Stimulated activated CD4-positive, alpha-beta T cell treated with anti-CD3 and anti-CD28 coated beads, Interleukin-12 subunit alpha, Interleukin-12 subunit beta, amount 100 ng/mL, for 48 hours (primary cell): ENCODE measurements at regions not wholly inside any gene's neighbourhood (a gene's known extent, or its start where the extent isn't known, plus 50 kb on each side); places are given as distances from the start of the nearest gene placed in this dataset.
A peak's percentile ranks its signal among the peaks of the same experiment; 100 is the strongest.
"Not testable (repeated sequence)": the region's sequence is repeated elsewhere in the genome, so short reads cannot be mapped to it uniquely, and the experiment has no call there.

ENCODE experiments used
- DNase-seq, 3 donors: peaks; one replicate each; pipeline ENCODE4 v3.0.0-alpha.2; 2020; ENCODE audit warnings: low read depth in 2 of 3, low spot score in 1 of 3

GRCh38 chr6:119978274-119978889 lies 628.8 kb upstream of the MAN1A1 start:
- DNase-seq = no peak

DNA sequence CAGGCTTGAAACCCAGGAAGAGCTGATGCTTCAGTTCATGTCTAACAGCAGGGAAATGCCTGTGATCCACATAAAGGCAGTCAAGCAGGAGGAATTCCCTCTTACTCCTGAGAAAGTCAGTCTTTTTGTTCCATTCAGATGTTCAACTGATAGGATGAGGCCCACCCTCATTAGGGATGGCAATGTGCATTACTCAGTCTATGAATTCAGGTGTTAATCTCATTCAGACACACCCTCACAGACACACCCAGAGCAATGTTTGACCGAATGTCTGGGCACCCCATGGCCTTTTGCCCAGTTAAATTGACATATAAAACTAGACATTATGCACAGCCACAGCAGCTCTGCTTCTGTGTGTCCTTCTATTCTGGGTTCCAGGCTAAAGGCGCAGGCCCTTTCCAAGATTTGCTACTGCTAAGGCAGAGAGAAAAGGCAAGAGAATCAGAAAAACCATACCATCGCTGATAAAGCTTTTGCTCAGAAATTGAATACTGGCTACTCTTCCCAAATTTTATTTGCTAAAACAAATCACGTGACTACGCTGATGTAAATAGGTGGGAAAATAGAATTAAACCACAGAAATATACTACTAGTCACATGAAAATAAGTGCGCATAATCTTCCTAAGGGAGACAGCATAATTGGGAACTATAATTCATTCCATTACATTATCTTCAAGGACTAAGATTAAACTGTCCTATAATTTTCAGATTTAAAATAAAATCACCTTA lies 625.0 kb upstream of the MAN1A1 start:
- no peak for DNase-seq

- peak in 2 of 3 donors; percentile 2 to 6 for DNase-seq
These were observed 616.9 kb upstream of the MAN1A1 start for GRCh38 chr6:119966484-119966883.

GRCh38 chr6:119965900-119966299 lies 616.3 kb upstream of the MAN1A1 start:
- DNase-seq = no peak

GRCh38 chr6:119965008-119965407 lies 615.4 kb upstream of the MAN1A1 start:
- DNase-seq = no peak

DNA sequence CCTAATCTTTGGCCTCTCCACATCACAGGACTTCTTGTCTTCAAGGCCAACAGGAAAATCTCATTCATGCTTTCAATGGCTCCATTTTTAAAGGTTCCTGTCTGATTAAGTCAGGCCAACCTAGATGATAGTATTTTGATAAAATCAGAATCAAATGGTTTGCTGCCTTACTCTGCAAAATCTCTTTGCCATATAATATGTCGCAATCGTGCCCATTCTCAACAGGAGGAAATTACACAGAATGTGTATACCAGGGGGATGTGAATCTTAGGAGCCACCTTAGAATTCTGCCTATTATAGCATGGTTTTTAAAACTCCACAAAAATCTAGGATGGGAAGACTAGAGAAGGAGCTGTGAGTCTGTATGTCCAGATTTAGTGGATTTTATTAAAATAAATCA lies 612.9 kb upstream of the MAN1A1 start:
- DNase-seq = no peak

DNA sequence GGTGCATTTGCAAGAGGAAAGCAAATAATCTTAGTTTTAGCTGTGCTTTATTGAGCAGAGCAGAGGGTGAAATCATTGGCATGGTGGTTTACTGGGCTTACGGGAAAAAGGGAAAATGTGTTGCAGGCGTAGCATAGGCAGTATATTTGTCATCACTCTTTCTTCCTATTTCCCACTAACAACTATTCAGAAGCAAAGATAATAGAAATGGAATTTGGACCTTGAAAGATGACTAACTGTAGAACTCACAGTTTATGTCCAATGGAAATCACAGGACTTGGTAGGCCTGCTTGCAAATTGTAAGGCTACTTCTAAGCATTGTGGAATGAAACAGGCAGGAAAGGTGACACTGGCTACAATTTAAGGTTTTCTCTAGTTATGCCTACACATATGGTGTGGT lies 611.9 kb upstream of the MAN1A1 start:
- no peak for DNase-seq

- no peak for DNase-seq
These were observed 610.9 kb upstream of the MAN1A1 start for GRCh38 chr6:119960456-119960855.

DNA sequence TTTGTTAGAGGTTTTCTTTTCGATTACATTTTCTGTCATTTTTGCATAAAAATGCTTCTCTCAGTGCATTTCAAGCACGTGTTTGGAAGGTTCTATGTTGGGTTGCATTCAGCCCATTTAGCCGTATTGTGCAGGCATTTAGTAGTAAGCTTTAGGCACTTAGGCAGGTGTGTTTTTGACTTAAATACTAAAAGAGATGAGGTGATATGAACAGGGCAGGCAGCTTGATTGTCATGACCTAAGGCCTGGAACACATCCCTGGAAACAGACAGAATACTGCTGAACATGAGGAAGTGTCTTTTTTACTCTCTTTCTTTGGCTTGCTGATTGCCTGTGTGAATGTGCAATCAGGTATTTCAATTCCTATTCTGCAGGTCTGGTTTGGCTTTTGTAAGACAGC lies 610.5 kb upstream of the MAN1A1 start:
- no peak for DNase-seq

GRCh38 chr6:119957195-119957594 lies 607.6 kb upstream of the MAN1A1 start:
- DNase-seq = no peak

DNA sequence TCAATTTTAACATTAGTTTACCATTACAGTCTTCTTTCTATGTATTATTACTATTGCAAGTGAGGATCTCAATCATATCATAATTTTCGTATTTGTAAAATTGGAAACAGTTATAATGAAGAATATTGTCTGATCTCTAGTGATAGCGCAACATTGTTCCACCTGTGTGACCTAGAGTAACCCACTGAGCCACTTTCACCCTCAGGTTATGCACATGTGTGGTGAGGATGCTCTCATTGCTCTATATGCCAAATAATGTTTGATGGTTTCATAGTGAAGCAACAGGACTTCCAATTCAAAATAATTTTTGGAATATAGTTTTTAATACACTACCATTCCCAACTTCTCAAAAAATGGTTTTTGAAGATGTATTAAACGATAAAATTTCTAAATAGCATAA lies 603.1 kb upstream of the MAN1A1 start:
- no peak for DNase-seq

GRCh38 chr6:119950681-119951080 lies 601.1 kb upstream of the MAN1A1 start:
- no peak for DNase-seq

GRCh38 chr6:119942078-119942752 lies 592.7 kb upstream of the MAN1A1 start:
- no peak for DNase-seq

GRCh38 chr6:119938752-119939151 lies 589.2 kb upstream of the MAN1A1 start:
- DNase-seq = no peak

DNA sequence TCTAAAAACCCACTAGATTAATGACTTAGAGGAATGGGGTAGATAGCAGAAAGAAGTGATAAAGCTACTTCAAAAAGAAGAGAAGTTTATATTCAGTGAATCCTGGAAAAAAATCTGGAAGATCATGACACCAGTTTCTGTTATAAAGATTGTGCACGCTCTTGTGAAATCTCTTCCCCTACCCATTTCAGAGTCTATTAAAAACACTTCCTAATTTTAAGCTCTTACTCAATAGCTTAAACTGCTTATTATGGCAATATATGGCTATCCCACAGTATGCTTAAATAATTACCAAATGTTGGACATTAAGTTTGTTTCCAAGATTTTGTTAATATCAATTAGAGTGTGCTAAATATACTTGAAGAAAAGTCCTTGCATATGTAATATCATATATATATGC lies 585.3 kb upstream of the MAN1A1 start:
- DNase-seq = no peak

- DNase-seq = no peak
These were observed 579.6 kb upstream of the MAN1A1 start for GRCh38 chr6:119929121-119929520.

GRCh38 chr6:119924888-119925287 lies 575.3 kb upstream of the MAN1A1 start:
- not testable (repeated sequence) for DNase-seq

DNA sequence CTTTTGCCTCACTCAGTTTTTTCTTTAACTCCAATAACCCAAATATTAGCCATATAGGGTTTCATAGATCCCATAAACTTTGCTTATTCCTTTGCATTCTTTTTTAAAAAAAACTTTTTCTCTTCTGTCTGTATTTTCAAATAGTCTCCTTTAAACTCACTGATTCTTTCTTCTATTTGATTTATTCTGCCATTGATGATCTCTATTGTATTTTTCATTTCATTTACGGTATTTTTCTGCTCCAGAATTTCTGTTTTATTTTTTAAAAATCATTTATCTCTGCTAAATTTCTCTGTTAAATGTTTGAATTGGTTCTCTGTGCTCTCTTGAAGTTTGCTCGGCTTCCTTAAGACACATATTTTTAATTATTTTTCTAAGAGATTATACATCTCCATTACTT lies 573.3 kb upstream of the MAN1A1 start:
- no peak for DNase-seq

DNA sequence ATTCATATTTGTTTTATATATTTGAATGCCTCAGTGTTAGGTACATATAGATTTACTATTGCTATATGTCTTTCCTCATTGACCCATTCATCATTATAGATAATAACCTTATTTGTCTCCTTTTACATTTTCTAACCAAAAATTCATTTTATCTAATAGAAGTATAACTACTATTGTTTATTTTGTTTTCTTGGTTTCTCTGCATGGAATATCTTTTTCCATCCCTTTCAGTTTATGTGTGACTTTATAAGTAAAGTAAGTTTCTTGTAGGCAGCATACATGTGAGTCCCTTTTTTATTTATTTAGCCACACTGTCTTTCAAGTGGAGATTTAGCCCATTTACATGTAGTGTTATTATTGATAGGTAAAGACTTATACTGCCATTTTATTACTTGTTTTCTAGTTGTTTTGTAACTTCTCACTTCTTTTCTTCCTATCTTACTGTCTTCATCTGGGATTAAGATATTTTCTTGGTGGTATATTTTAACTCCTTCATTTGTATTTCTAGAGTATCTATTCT lies 572.0 kb upstream of the MAN1A1 start:
- DNase-seq = no peak

DNA sequence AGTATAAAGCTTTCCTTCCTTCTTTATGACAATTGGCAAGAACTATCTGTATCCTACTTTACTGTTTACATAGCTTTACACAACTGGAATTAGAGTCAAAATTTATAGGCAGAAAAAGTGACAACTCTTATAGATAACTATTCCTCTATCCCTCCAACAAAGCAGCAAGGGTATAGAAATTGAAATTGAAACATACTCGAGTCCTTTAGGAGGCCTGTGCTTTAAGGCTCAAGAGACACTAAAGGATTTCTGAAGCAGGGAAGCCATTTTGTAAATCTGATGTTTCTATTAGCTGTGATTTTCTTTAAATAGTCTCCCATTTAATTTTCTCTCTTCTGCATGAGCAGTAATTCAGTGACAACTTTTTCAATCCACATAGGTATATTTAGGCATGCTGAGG lies 567.6 kb upstream of the MAN1A1 start:
- no peak for DNase-seq

- no peak for DNase-seq
These were observed 566.4 kb upstream of the MAN1A1 start for GRCh38 chr6:119915971-119916370.

GRCh38 chr6:119908157-119908556 lies 558.6 kb upstream of the MAN1A1 start:
- no peak for DNase-seq
